Heart left ventricle (tissue), 13 donors: ENCODE measurements at regions not wholly inside any gene's neighbourhood (a gene's known extent, or its start where the extent isn't known, plus 50 kb on each side); places are given as distances from the start of the nearest gene placed in this dataset.

Experiments
- POLR2A ChIP-seq, 2 donors: fragments of 450-650 bp; IDR thresholded peaks; one replicate each; pipeline ENCODE4 v1.6.1; 2017; ENCODE audit warnings: antibody characterized with exemption in 2 of 2, mild to moderate bottlenecking in 2 of 2, moderate library complexity in 2 of 2
- TF ChIP-seq, protein P1 (sequence below), 12 donors: fragments of 200-600 bp; sonication (generic) in 4 of 12; IDR thresholded peaks; one replicate each; pipeline versions ENCODE4 v1.5.0 to v1.8.0; 2018 to 2022; ENCODE audit warnings: antibody characterized with exemption in 12 of 12, mild to moderate bottlenecking in 5 of 12
- donor health status: ischemic (EF 13 %, LVEDD 7.1; RV severe dilation, severe dysfunction).
- donor health status: DM: no; HTN: yes; CAD: no.
- donor health status: DM: no; HTN: no; CAD: no.
- donor health status: ischemic (EF 25% LVEDD 6.9; RV normal size, moderate dysfunction).
- donor health status: ischemic (EF 25% LVEDD 5.7; RV mildly dilated, moderate dysfunction).
- donor health status: ischemic (EF 35%, LVEDD 5.7; RV mildly dilated, moderate dysfunction).
- donor health status: nonischemic (EF 11% LVEDD 7.7; RV severe dilation, severe dysfunction).
- donor health status: DM: yes; HTN: yes; CAD: no.
- donor health status: PGD.
- donor health status: ischemic (EF 29% LVEDD 5.4; RV normal size, mild dysfunction).
- donor health status: nonischemic (EF 23%, LVEDD 6.1; RV moderate dilation, normal function).

DNA sequence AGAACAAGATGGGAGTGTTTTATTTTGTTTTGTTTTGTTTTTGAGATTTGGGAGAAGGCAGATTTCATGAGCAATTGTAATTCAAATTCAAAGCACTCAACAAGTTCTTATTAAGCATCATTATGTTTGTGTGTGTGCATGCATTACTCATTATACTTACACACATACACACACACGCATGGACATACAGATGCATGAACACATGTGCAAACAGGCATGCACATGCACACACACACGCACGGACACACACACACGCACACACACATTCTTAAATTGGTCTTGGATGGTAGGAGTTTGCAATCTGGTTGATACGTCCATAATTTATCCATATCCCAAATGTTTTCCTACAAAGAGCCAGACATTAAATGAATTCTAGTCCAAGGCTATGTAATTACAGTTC, 702.8 kb downstream of the INHBA start:
- TF ChIP-seq, protein P1, sequence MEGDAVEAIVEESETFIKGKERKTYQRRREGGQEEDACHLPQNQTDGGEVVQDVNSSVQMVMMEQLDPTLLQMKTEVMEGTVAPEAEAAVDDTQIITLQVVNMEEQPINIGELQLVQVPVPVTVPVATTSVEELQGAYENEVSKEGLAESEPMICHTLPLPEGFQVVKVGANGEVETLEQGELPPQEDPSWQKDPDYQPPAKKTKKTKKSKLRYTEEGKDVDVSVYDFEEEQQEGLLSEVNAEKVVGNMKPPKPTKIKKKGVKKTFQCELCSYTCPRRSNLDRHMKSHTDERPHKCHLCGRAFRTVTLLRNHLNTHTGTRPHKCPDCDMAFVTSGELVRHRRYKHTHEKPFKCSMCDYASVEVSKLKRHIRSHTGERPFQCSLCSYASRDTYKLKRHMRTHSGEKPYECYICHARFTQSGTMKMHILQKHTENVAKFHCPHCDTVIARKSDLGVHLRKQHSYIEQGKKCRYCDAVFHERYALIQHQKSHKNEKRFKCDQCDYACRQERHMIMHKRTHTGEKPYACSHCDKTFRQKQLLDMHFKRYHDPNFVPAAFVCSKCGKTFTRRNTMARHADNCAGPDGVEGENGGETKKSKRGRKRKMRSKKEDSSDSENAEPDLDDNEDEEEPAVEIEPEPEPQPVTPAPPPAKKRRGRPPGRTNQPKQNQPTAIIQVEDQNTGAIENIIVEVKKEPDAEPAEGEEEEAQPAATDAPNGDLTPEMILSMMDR (IDR thresholded peaks at IDR 0.05) = no peak
- TF ChIP-seq POLR2A (IDR thresholded peaks at IDR 0.05) = no peak
